HepG2 (cell line): ENCODE measurements at regions not wholly inside any gene's neighbourhood (a gene's known extent, or its start where the extent isn't known, plus 50 kb on each side); places are given as distances from the start of the nearest gene placed in this dataset.

Source experiments
- ATAC-seq: fragments of 200-7000 bp; cut with Tn5 transposase; 3 replicates; pipeline ENCODE4 v1.9.1; 2020; ENCODE audit warnings: mild to moderate bottlenecking, moderate library complexity
- BruUV-seq: library from RNA; stranded (reverse); fragments of 400-500 nt; replicated peaks from 2 replicates; lab custom pipeline; 2021; lab: Mats Ljungman, UMichigan
- CTCF ChIA-PET: fragments of 300-600 bp; formaldehyde crosslinking; extraction: SDS; loops from one replicate; lab custom pipeline; 2021; ENCODE audit warnings: low total read pairs, inconsistent platforms, low intra/inter-chr PET ratio; lab: Yijun Ruan, JAX
- POLR2A ChIA-PET: fragments of 350-600 bp; sonication (Branson Sonifier 250); formaldehyde crosslinking; loops from one replicate; lab custom pipeline; 2020; ENCODE audit warnings: antibody characterized with exemption, inconsistent platforms; lab: Yijun Ruan, JAX
- DNase-seq: peaks from one replicate; pipeline ENCODE4 v3.0.0-alpha.2; 2015; ENCODE audit warnings: low spot score
- FAIRE-seq: peaks from 3 replicates; lab custom pipeline; 2011; peaks lifted over from hg19 to GRCh38; lab: Jason Lieb, UNC
- H2AFZ ChIP-seq: one replicate; pipeline ENCODE4 v1.6.1; 2011; ENCODE audit warnings: low read length, inconsistent platforms
- H3K27ac ChIP-seq: fragments of 300-600 bp; 3 replicates; pipeline ENCODE4 v1.8.0; 2011; ENCODE audit warnings: mixed run types, mild to moderate bottlenecking, mixed read lengths, low read length, inconsistent platforms; ENCODE audit not compliant: insufficient read depth; ENCODE audit errors: extremely low read length
- H3K27me3 ChIP-seq, 2 experiments: fragments of 200-600 bp in 1 of 2; 2 replicates in 1 of 2; 3 replicates in 1 of 2; pipeline versions ENCODE4 v1.6.0 to v1.8.0; 2011; ENCODE audit warnings: low read length in 2 of 2, mild to moderate bottlenecking in 2 of 2, moderate library complexity in 2 of 2, inconsistent platforms in 1 of 2; ENCODE audit not compliant: insufficient read depth in 2 of 2, control insufficient read depth in 1 of 2
- H3K36me3 ChIP-seq, 2 experiments: fragments of 200-600 bp in 1 of 2; replicated peaks in 1 of 2; 2 replicates in 1 of 2; 3 replicates in 1 of 2; pipeline versions ENCODE4 v1.5.1 to v1.8.0; 2011; ENCODE audit warnings: low read length in 2 of 2, inconsistent platforms in 1 of 2; ENCODE audit not compliant: insufficient read depth in 2 of 2, control insufficient read depth in 1 of 2
- H3K4me1 ChIP-seq: 2 replicates; pipeline ENCODE4 v1.5.1; 2012; ENCODE audit warnings: low read length, inconsistent platforms; ENCODE audit not compliant: insufficient read depth
- H3K4me2 ChIP-seq: 2 replicates; pipeline ENCODE4 v1.6.0; 2011; ENCODE audit warnings: low read depth, low read length, inconsistent platforms
- H3K4me3 ChIP-seq, 3 experiments: fragments of 200-600 bp in 1 of 3; sonication (generic), shearing (Covaris generic) in 1 of 3; replicated peaks in 1 of 3; 2 replicates each; pipeline ENCODE4 v1.5.1; 2011 to 2016; ENCODE audit warnings: low read length in 3 of 3, inconsistent platforms in 2 of 3, low read depth in 2 of 3, mild to moderate bottlenecking in 2 of 3, control low read depth in 1 of 3, mixed read lengths in 1 of 3; ENCODE audit not compliant: insufficient read depth in 1 of 3
- H3K79me2 ChIP-seq: one replicate; pipeline ENCODE4 v1.6.1; 2011; ENCODE audit warnings: low read length, inconsistent platforms; ENCODE audit not compliant: insufficient read depth
- H3K9ac ChIP-seq: 2 replicates; pipeline ENCODE4 v1.6.0; 2011; ENCODE audit warnings: mild to moderate bottlenecking, low read depth, low read length, inconsistent platforms; ENCODE audit not compliant: insufficient read depth
- H3K9me3 ChIP-seq: 2 replicates; pipeline ENCODE4 v1.5.1; 2012; ENCODE audit warnings: mild to moderate bottlenecking, low read length
- H4K20me1 ChIP-seq: 2 replicates; pipeline ENCODE4 v1.6.0; 2011; ENCODE audit warnings: inconsistent platforms, mild to moderate bottlenecking, low read length, moderate library complexity; ENCODE audit not compliant: insufficient read depth
- ATAD3A ChIP-seq: sonication (generic); formaldehyde crosslinking; IDR thresholded peaks from 2 replicates; pipeline ENCODE4 v1.4.0; 2020; ENCODE audit warnings: missing genetic modification reagents
- CC2D1A ChIP-seq: sonication (generic); formaldehyde crosslinking; IDR thresholded peaks from 2 replicates; pipeline ENCODE4 v1.8.1; 2023; ENCODE audit warnings: mild to moderate bottlenecking, missing genetic modification reagents
- ETV5 ChIP-seq: IDR thresholded peaks from 2 replicates; pipeline ENCODE4 v1.6.1; 2018; ENCODE audit warnings: missing biosample characterization, missing genetic modification reagents, inconsistent platforms, borderline replicate concordance
- HCFC1 ChIP-seq: fragments of 150-350 bp; IDR thresholded peaks from 2 replicates; pipeline ENCODE4 v1.6.1; 2014; ENCODE audit warnings: low read depth, low read length
- JDP2 ChIP-seq: sonication (generic); formaldehyde crosslinking; IDR thresholded peaks from 2 replicates; pipeline ENCODE4 v1.8.1; 2022; ENCODE audit warnings: missing genetic modification reagents, borderline replicate concordance
- SNAPC2 ChIP-seq: sonication (generic); formaldehyde crosslinking; IDR thresholded peaks from 2 replicates; pipeline ENCODE4 v1.8.1; 2022; ENCODE audit warnings: mild to moderate bottlenecking, missing genetic modification reagents
- ZNF788 ChIP-seq: sonication (generic); formaldehyde crosslinking; IDR thresholded peaks from 2 replicates; pipeline ENCODE4 v1.5.0; 2020; ENCODE audit warnings: mild to moderate bottlenecking, missing genetic modification reagents, borderline replicate concordance
- WGBS: methylation state at CpG from one replicate; pipeline ENCODE4 v1.1.6; 2017; ENCODE audit warnings: low lambda C conversion rate; 5-methylcytosine and 5-hydroxymethylcytosine counted together
- in situ Hi-C: cut with HindIII; loops from 2 replicates; pipeline ENCODE4 v1.10.0; 2017; ENCODE audit warnings: low pct_unique_long_range_greater_than_20kb; ENCODE audit not compliant: extremely low pct_ligation_motif_present
- intact Hi-C: fragments of 100-400 bp; cut with micrococcal nuclease; formaldehyde crosslinking; loops from one replicate; pipeline ENCODE4 v1.10.0; 2022; ENCODE audit not compliant: unreplicated experiment
- TF ChIP-seq, protein P1 (sequence below): sonication (generic); formaldehyde crosslinking; IDR thresholded peaks from 2 replicates; pipeline ENCODE4 v1.4.0; 2020; ENCODE audit warnings: mild to moderate bottlenecking, low read depth, missing genetic modification reagents
- TF ChIP-seq, protein P2 (sequence below): sonication (generic); formaldehyde crosslinking; IDR thresholded peaks from 2 replicates; pipeline ENCODE4 v1.5.1; 2020; ENCODE audit warnings: missing genetic modification reagents, mild to moderate bottlenecking, borderline replicate concordance

DNA sequence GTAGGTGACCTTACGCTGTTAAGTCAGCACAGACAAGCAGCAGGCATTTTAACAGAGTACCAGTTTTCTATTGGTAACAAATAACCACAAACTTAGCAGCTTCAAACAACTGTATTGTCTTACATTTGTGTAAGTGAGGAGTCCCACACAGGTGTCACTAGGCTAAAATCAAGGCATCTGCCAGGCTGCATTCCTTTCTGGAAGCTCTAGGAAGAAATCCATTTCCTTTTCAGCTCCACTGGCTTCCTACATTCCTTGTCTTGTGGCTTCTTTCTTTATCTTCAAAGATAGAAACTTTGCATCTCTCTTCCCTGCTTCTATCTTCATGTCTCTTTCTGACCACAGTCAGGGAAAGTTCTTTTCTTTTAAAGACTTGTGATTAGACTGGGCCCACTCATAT, 139.9 kb downstream of the TMEM144 start:
- TF ChIP-seq JDP2 (CRISPR knock-in tag) (no peak), ATAD3A (CRISPR knock-in tag) (no peak), ETV5 (CRISPR knock-in tag) (no peak), CC2D1A (CRISPR knock-in tag) (no peak), HCFC1 (no peak), ZNF788 (CRISPR knock-in tag) (no peak), SNAPC2 (CRISPR knock-in tag) (no peak)
- TF ChIP-seq, protein P1, sequence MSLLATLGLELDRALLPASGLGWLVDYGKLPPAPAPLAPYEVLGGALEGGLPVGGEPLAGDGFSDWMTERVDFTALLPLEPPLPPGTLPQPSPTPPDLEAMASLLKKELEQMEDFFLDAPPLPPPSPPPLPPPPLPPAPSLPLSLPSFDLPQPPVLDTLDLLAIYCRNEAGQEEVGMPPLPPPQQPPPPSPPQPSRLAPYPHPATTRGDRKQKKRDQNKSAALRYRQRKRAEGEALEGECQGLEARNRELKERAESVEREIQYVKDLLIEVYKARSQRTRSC (CRISPR knock-in tag): no peak
- TF ChIP-seq, protein P2, sequence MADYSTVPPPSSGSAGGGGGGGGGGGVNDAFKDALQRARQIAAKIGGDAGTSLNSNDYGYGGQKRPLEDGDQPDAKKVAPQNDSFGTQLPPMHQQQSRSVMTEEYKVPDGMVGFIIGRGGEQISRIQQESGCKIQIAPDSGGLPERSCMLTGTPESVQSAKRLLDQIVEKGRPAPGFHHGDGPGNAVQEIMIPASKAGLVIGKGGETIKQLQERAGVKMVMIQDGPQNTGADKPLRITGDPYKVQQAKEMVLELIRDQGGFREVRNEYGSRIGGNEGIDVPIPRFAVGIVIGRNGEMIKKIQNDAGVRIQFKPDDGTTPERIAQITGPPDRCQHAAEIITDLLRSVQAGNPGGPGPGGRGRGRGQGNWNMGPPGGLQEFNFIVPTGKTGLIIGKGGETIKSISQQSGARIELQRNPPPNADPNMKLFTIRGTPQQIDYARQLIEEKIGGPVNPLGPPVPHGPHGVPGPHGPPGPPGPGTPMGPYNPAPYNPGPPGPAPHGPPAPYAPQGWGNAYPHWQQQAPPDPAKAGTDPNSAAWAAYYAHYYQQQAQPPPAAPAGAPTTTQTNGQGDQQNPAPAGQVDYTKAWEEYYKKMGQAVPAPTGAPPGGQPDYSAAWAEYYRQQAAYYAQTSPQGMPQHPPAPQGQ (CRISPR knock-in tag): no peak
- no TSS peak for BruUV-seq
- POLR2A ChIA-PET: no interaction called here
- FAIRE-seq (no peak), ATAC-seq (no peak), DNase-seq (no peak)
- H3K27me3 ChIP-seq: no peaks in the 10 kb centered on the region
- no peak overlapping the region for H2AFZ ChIP-seq
- no peaks in the 10 kb centered on the region for H3K4me1 ChIP-seq
- H3K4me3 ChIP-seq: no peak overlapping the region
- no peaks in the 10 kb centered on the region for H3K9me3 ChIP-seq
- no peak overlapping the region for H3K4me2 ChIP-seq
- no peaks in the 10 kb centered on the region for H3K79me2 ChIP-seq
- no peaks in the 10 kb centered on the region for H4K20me1 ChIP-seq
- WGBS: 6% methylated on average over 1 of the region's 1 CpG
- no peak overlapping the region for H3K9ac ChIP-seq
- no peak overlapping the region for H3K27ac ChIP-seq
- no peaks in the 10 kb centered on the region for H3K36me3 ChIP-seq
- in situ Hi-C loops (no loop called here), intact Hi-C loops (no loop called here)
- CTCF ChIA-PET: no interaction called here
